NCI-H1436 treated with DMSO at 0.1 percent for 48 hours (cell line): ENCODE measurements at regions not wholly inside any gene's neighbourhood (a gene's known extent, or its start where the extent isn't known, plus 50 kb on each side); places are given as distances from the start of the nearest gene placed in this dataset.
A peak's percentile ranks its signal among the peaks of the same experiment; 100 is the strongest.

Experiments used
- DNase-seq: peaks from one replicate; lab custom pipeline; 2025; lab: John Stamatoyannopoulos, UW

DNA sequence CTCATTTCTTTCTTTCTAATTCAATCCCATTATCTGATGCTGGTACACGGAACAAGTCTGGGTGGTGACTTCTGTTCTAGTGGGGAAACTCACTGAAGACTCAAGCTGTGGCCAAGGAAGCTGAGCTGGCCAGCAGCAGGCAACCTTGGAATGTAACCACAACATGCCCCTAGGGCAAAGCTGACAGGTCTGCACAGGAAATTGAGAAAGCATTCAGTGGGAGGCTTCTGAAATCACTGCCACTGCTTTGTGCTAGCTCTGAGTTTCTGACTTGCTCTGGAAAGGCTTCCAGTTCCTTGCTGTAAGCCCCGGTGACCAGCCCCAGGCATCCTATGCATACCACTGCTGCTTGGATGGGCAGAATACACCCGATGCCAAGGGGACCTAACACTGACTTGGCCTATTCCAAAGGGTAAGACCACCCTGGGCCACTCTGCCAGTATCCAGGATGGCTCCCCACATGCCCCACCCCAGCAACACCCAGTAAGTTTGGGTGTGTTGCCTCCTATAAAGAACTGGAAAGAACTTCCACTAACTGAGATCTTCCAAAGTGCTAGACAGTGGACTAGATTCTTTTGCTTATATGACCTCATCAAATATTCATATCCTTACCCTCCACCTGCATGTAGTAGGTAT, 84.5 kb upstream of the CDKN3 start:
- no peak for DNase-seq

DNA sequence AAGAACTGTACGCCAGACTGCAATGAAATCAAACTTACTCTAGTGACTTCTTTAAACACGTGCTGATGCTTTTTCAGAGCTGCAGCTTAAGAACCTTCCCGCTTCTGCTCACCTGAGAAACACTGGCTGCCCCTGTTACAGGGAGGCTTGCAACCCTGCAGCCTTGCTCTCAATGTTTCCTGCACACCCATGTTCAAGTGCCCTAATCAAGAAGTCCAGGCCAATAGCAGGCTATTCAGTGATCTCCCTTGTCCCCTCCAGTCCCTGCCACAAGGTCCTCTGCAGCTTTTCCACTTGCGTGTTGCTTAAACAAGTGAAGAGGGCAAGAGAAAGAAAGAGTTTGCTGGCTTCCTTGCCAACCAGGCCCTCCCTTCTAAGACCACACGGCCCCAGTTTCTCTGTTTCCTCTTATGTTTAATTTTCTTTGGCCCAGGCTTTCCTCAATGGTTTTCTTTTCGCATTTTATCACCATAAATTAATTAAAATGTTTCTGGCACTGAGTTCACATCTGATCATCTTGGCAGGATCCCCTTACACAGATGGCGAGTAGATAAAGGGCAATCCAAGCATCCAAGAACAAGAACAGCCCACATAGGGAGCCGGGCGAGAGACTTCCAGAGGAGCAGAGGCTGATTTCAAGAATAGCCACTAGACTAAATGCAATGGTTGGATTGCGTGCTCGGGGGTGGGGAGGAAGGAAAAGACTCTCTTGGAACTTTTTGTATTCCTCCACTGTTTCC, 82.3 kb upstream of the CDKN3 start:
- DNase-seq, result no peak

GRCh38 chr14:54316652-54317051, 80.2 kb upstream of the CDKN3 start:
- no peak for DNase-seq

- DNase-seq, result no peak
These were observed 79.4 kb upstream of the CDKN3 start for GRCh38 chr14:54317391-54317790.

DNA sequence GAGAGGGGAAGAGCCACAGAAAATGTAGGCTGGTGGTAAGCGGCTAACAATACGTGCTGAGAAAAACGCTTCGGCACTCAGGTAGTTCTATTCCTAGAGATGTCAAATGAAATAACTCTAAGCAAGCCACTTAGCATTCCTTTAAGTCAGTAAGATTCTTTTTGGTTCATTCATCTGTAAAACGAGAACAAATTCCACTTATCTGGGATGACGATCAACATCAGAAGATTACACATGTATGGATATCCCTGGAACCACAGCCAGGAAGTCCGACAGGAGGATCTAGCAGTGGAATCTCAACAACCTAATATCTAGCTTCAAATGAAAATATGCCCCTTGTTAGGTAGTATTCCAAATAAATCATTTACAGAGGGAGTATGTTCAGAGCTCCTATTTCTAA, 74.6 kb upstream of the CDKN3 start:
- no peak for DNase-seq

GRCh38 chr14:54322701-54323337, 74.0 kb upstream of the CDKN3 start:
- peak; percentile 1 for DNase-seq

GRCh38 chr14:54325766-54326165, 71.0 kb upstream of the CDKN3 start:
- DNase-seq, result no peak

GRCh38 chr14:54329082-54329695, 67.6 kb upstream of the CDKN3 start:
- DNase-seq, result peak; percentile 17

GRCh38 chr14:54330876-54331275, 65.9 kb upstream of the CDKN3 start:
- DNase-seq, result no peak

- no peak for DNase-seq
These were observed 65.3 kb upstream of the CDKN3 start for GRCh38 chr14:54331516-54331915.

GRCh38 chr14:54332490-54332889, 64.3 kb upstream of the CDKN3 start:
- no peak for DNase-seq

DNA sequence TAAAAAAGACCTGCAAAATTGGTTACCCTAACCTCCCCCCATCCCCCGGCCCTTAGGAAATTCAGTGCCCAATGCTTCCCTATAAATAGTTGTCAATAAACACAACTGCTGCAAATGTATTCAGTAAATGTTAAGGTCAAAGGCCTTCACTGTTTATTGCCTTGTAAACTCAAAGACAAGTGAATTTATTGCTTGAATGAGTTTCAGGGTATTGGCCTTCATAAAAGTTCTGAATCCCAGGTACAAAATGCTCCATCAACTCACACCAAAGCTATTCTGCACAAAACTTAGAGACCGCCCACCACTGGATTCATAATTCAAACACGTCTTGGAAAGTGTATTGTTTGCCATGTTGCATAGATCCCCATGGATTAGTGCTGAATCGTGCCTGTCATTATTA, 63.3 kb upstream of the CDKN3 start:
- DNase-seq, result no peak

DNA sequence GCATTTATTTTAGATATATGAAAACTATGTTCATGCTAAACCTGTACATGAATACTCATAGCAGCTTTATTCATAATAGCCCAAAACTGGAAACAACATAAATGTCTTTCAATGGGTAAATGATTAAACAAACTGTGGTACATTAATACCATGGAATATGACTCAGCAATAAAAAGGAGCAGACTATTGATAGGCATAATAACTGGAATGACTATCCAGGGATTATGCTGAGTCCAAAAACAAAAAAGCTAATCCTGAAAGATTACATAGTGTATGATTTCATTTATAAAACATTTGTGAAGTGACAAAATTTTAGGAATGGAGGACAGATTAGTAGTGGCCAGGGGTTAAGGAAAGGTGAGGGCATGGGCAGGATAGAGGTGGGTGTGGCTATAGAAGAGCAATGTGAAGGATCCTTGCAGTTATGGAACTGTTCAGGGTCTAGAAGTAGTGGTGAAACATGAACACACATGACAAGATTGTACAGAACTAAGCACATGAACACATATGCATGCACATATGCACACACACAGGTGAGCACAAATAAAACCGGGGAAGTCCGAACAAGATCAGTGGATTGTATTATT, 61.1 kb upstream of the CDKN3 start:
- no peak for DNase-seq

GRCh38 chr14:54337314-54337713, 59.5 kb upstream of the CDKN3 start:
- DNase-seq, result no peak

- no peak for DNase-seq
These were observed 58.0 kb upstream of the CDKN3 start for GRCh38 chr14:54338696-54339317.

DNA sequence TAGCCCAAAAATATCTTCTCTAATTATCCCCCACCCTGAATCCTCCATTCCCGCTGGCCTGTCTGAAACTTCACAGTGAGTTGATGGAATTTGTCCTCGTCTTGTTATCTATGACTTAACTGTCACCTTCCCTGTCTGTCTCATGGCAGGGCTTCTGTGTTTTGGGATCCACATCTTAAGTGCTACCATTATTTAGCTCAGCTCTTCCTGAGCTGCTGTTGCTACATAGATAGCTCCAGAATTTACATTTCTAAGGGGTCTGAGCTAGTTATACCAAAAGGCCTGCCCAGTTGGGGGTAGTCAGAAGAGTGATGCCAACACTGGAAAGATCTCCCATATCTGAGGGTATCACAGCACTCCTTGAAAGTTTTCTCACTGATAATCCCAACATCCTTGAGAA, 57.0 kb upstream of the CDKN3 start:
- no peak for DNase-seq

- no peak for DNase-seq
These were observed 54.0 kb upstream of the CDKN3 start for GRCh38 chr14:54342806-54343205.

DNA sequence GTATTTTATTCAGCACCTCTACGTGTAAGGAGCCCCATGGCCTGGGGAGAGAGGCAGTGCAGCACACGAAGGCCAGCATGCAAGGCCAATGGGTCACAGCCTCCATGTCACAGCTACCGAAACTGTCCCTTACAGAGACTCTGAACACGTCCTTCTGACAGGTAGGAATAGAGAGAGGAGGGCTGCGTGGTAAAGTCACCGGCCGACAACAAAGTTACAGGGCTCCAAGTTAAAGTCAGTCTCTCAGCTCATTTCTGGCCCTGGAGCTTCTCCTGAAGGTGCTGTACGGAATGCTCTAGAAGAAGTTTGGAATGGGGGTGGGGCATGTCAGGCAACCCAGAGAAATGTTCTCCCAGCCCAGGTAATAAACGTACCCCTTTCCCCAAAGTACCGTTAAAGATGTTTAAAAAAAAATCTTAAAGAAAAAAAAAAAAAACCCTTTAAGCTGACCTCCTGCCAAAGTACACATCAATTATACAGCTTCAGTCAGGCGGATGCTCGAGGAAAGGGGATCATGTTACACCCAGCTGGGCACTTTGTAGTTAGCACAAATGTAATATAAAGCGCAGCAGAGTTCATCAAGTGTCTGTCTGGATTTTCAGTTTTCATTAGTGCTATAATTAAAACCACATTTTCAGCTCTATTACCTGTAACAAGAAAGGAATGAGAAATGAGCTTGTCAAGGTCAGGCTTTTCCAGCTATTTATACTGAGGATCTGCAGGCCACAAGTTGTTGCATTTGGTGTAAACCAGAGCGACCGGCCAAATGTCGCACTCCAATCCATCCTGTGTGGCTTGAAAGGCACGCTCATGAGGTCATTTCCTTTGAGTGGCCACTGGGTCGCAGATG, 53.3 kb upstream of the CDKN3 start:
- DNase-seq, result peak; percentile 66

- DNase-seq, result no peak
These were observed 52.4 kb upstream of the CDKN3 start for GRCh38 chr14:54344445-54344844.

DNA sequence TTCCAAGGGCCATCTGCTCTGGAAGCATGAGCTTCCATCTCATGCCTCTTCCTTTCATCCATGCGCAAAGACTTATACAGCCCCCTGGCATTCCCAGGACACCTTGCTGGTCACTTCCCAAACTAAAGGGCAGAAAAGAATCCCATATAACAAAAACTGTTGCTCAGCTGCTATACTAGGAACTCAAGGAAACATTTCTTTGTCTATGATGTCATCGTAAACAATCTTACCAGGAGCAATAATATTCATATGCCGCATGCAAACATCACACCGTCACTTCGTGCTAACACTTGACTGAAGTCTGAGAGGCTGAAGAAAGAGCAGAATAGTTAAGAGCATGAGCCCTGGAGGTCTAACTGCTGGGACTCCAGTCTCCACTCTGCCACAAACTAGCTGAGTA, 50.5 kb upstream of the CDKN3 start:
- no peak for DNase-seq
